CD4-positive, CD25-positive, alpha-beta regulatory T cell (primary cell): ENCODE measurements at regions not wholly inside any gene's neighbourhood (a gene's known extent, or its start where the extent isn't known, plus 50 kb on each side); places are given as distances from the start of the nearest gene placed in this dataset.
"Not testable (repeated sequence)": the region's sequence is repeated elsewhere in the genome, so short reads cannot be mapped to it uniquely, and the experiment has no call there.

Experiments
- ATAC-seq, 2 donors: fragments of 150-1000 bp; cut with Tn5 transposase; one replicate each; pipeline ENCODE4 v1.10.0; 2021; ENCODE audit warnings: low read depth in 2 of 2, moderate number of reproducible peaks in 2 of 2, moderate library complexity in 1 of 2
- DNase-seq, 3 donors: peaks; one replicate each; pipeline versions ENCODE4 v3.0.0 to v3.0.0-alpha.2; 2012 to 2022; ENCODE audit warnings: mixed read lengths in 1 of 3
- H3K27ac ChIP-seq: one replicate; pipeline ENCODE4 v1.7.0; 2013; ENCODE audit warnings: mild to moderate bottlenecking, low read length; ENCODE audit not compliant: insufficient read depth, poor library complexity, severe bottlenecking
- H3K27me3 ChIP-seq: one replicate; pipeline ENCODE4 v1.7.0; 2013; ENCODE audit warnings: low read length; ENCODE audit not compliant: control insufficient read depth, insufficient read depth
- H3K36me3 ChIP-seq: one replicate; pipeline ENCODE4 v1.7.0; 2013; ENCODE audit warnings: mild to moderate bottlenecking, low read length, moderate library complexity; ENCODE audit not compliant: control insufficient read depth, insufficient read depth
- H3K4me1 ChIP-seq: 2 replicates; pipeline ENCODE4 v1.7.0; 2013; ENCODE audit warnings: mild to moderate bottlenecking, low read length; ENCODE audit not compliant: insufficient read depth, control insufficient read depth, poor library complexity, severe bottlenecking
- H3K4me3 ChIP-seq: one replicate; pipeline ENCODE4 v1.7.0; 2013; ENCODE audit warnings: low read depth, mild to moderate bottlenecking, low read length, moderate library complexity
- H3K9me3 ChIP-seq, 2 experiments: 1 replicate in 1 of 2; 2 replicates in 1 of 2; pipeline ENCODE4 v1.7.0; 2013; ENCODE audit warnings: low read length in 2 of 2, mild to moderate bottlenecking in 1 of 2, moderate library complexity in 1 of 2; ENCODE audit not compliant: control insufficient read depth in 2 of 2
- H3K27ac Mint-ChIP-seq, 3 donors: one replicate each; pipeline ENCODE4 v1.8.0; 2020 to 2022; ENCODE audit warnings: mild to moderate bottlenecking in 3 of 3, mixed read lengths in 3 of 3, moderate library complexity in 2 of 3
- H3K27me3 Mint-ChIP-seq: one replicate; pipeline ENCODE4 v1.8.0; 2022; ENCODE audit warnings: mild to moderate bottlenecking, mixed read lengths
- H3K36me3 Mint-ChIP-seq: one replicate; pipeline ENCODE4 v1.8.0; 2020; ENCODE audit warnings: mixed read lengths
- H3K4me1 Mint-ChIP-seq, 4 donors: one replicate each; pipeline ENCODE4 v1.8.0; 2020 to 2022; ENCODE audit warnings: mixed read lengths in 4 of 4, mild to moderate bottlenecking in 1 of 4
- H3K4me3 Mint-ChIP-seq, 4 donors: one replicate each; pipeline ENCODE4 v1.8.0; 2020 to 2022; ENCODE audit warnings: mild to moderate bottlenecking in 4 of 4, mixed read lengths in 4 of 4, moderate library complexity in 3 of 4
- H3K9me3 Mint-ChIP-seq, 7 donors: one replicate each; pipeline ENCODE4 v1.8.0; 2020 to 2022; ENCODE audit warnings: mixed read lengths in 7 of 7, mild to moderate bottlenecking in 3 of 7, moderate library complexity in 2 of 7

DNA sequence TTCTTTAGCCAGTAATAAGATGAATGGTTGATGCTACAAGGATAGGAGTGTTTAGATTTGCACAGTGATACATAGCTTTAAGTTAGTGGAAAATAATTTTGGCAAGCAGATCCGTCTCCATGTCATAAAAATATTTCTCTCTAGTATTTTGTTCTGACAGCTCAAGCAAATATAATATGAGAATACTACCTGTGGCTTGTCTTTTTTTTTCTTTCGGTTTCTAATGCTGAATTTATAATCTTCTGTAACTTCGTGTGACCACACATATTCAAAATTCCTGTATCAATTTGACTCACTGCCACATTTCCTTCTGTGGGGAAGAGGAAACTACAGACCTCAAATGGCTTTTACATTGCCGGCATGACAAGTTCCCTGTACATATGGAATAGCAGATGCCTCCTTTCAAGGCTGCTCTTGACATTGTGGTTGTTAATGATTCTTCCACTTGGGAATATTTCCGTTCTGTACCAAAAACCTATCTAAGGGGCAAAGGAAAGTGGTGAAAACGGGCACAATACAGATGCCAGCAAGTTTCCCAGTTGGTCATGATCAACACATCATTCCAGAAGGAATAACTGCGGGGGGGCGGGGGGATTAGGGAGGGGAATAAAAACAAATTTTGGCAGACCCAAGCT lies 103.6 kb upstream of the CCDC91 start:
- no peaks in the 10 kb centered on the region for H3K36me3 Mint-ChIP-seq
- H3K9me3 Mint-ChIP-seq, result peaks cover 0 to 1% (median 0%) of the 10 kb centered on the region in 7 donors
- DNase-seq, result no peak
- no peak overlapping the region for H3K27ac Mint-ChIP-seq
- Histone ChIP-seq H3K27me3 (no peaks in the 10 kb centered on the region), H3K4me1 (peaks cover 4% of the 10 kb centered on the region), H3K27ac (no peak overlapping the region), H3K9me3 (no peaks in the 10 kb centered on the region), H3K36me3 (no peaks in the 10 kb centered on the region), H3K4me3 (no peak overlapping the region)
- H3K4me1 Mint-ChIP-seq, result peaks cover 0 to 28% (median 10%) of the 10 kb centered on the region in 4 donors
- ATAC-seq, result no peak
- peak overlapping the region in 1 of 4 donors; percentile 27 for H3K4me3 Mint-ChIP-seq
- H3K27me3 Mint-ChIP-seq, result peaks cover 22% of the 10 kb centered on the region

DNA sequence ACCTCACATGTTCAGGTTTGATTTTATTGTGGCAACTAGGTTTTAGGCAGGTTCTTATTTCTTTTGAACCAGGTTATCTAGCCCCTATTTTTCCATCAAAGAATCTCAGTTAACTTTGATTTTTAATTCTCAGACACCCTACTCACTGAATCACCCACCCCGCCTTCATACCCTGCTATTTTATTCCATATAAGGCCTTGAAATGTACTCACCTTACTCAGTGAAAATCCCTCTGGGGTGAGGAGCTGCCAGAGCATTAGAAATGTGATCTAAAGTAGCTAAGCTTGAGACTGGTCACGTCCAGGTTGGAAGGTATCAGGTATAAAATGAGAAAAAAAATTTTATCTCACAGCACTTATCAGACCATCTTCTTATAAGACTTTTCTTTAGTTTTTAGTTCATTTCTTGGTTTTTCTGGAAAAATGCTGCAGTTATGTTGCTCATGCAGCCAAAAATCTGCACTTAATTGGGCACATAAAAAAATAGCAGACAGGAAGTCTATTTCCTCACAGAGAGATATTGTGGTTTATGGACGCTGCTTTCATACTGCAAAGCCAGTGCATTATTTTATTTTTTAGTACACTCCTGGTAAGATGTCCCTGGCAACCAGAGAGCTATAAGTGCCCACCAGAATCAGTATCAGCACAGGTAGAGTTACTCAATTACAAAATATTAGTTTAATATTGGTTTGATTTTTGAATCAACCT lies 101.5 kb upstream of the CCDC91 start:
- Mint-ChIP-seq H3K36me3 (no peaks in the 10 kb centered on the region), H3K9me3 (peaks cover 0 to 1% (median 0%) of the 10 kb centered on the region in 7 donors), H3K27me3 (peaks cover 34% of the 10 kb centered on the region), H3K4me3 (no peak overlapping the region), H3K4me1 (peaks cover 0 to 28% (median 10%) of the 10 kb centered on the region in 4 donors), H3K27ac (no peak overlapping the region)
- no peak for DNase-seq
- Histone ChIP-seq H3K27me3 (no peaks in the 10 kb centered on the region), H3K4me3 (no peak overlapping the region), H3K27ac (no peak overlapping the region), H3K4me1 (peaks cover 4% of the 10 kb centered on the region), H3K36me3 (no peaks in the 10 kb centered on the region), H3K9me3 (no peaks in the 10 kb centered on the region)
- ATAC-seq, result no peak

DNA sequence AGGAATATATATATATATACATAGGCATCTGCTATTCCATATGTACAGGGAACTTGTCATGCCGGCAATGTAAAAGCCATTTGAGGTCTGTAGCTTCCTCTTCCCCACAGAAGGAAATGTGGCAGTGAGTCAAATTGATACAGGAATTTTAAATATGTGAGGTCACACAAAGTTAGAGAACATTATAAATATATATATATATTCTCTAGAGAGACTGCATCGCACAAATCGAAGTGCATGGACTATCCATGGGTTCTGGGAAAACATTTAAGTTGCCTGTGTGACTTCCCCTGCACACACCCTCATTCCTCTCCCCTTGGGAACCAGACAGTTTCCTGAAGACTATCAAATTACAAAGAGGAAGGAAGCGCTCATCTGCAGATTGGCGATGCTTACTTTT lies 100.9 kb upstream of the CCDC91 start:
- no peaks in the 10 kb centered on the region for H3K27me3 ChIP-seq
- no peaks in the 10 kb centered on the region for H3K36me3 ChIP-seq
- Mint-ChIP-seq H3K4me3 (no peak overlapping the region), H3K9me3 (peaks cover 0 to 1% (median 0%) of the 10 kb centered on the region in 7 donors), H3K36me3 (no peaks in the 10 kb centered on the region), H3K4me1 (peaks cover 0 to 28% (median 10%) of the 10 kb centered on the region in 4 donors), H3K27ac (no peak overlapping the region), H3K27me3 (peaks cover 31% of the 10 kb centered on the region)
- H3K4me3 ChIP-seq, result no peak overlapping the region
- H3K9me3 ChIP-seq, result no peaks in the 10 kb centered on the region
- H3K27ac ChIP-seq, result no peak overlapping the region
- peaks cover 4% of the 10 kb centered on the region for H3K4me1 ChIP-seq
- DNase-seq (no peak), ATAC-seq (no peak)

DNA sequence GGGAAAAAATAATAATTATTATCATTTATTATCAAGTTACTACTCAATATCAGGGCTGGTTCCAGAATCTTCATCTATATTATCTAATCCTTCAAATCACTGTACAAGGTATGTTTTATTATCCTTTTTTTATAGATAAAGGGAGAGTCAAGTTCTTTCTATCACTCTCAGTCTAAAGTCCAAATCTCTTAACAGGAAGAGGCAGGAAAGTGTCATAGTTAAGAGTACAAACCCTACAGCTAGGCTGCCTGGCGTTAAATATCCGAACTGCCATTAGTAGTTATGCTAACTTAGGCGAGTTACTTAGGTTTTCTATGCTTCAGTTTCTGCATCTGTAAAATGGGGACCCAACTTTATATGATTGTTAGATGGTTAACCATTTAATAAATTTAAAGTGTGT lies 99.4 kb upstream of the CCDC91 start:
- Mint-ChIP-seq H3K27ac (no peak overlapping the region), H3K4me1 (peaks cover 0 to 23% (median 10%) of the 10 kb centered on the region in 4 donors), H3K27me3 (peaks cover 31% of the 10 kb centered on the region), H3K4me3 (no peak overlapping the region), H3K9me3 (no peaks in the 10 kb centered on the region), H3K36me3 (no peaks in the 10 kb centered on the region)
- H3K27me3 ChIP-seq, result no peaks in the 10 kb centered on the region
- no peak for ATAC-seq
- no peak for DNase-seq
- H3K36me3 ChIP-seq, result no peaks in the 10 kb centered on the region
- H3K4me1 ChIP-seq, result peaks cover 4% of the 10 kb centered on the region
- H3K27ac ChIP-seq, result no peak overlapping the region
- H3K4me3 ChIP-seq, result no peak overlapping the region
- no peaks in the 10 kb centered on the region for H3K9me3 ChIP-seq

DNA sequence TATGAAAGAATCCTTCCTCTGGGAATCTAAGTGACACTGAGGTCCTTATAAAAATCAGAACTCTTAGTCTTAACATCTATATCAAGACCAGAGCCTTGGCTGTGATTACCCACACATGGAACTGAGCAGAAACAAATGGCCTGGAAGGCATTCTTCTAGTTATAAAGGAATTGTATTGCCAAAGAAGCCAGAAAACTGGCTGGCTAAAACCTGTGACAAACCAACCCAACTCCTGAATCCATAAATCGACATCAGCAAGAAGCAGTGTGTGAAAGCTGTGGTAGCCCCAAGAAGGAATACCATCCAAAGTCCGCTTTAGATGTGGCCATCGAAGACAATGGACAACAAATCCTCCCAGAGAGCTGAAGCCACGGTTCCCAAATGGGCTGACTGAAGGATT lies 97.9 kb upstream of the CCDC91 start:
- H3K4me3 ChIP-seq, result no peak overlapping the region
- peaks cover 34% of the 10 kb centered on the region for H3K27me3 Mint-ChIP-seq
- ATAC-seq (no peak), DNase-seq (no peak)
- no peak overlapping the region for H3K4me3 Mint-ChIP-seq
- no peaks in the 10 kb centered on the region for H3K9me3 Mint-ChIP-seq
- no peaks in the 10 kb centered on the region for H3K27me3 ChIP-seq
- no peak overlapping the region for H3K27ac ChIP-seq
- H3K27ac Mint-ChIP-seq, result no peak overlapping the region
- H3K36me3 ChIP-seq, result no peaks in the 10 kb centered on the region
- peaks cover 0 to 12% (median 4%) of the 10 kb centered on the region in 4 donors for H3K4me1 Mint-ChIP-seq
- no peaks in the 10 kb centered on the region for H3K36me3 Mint-ChIP-seq
- no peaks in the 10 kb centered on the region for H3K9me3 ChIP-seq
- peaks cover 4% of the 10 kb centered on the region for H3K4me1 ChIP-seq

DNA sequence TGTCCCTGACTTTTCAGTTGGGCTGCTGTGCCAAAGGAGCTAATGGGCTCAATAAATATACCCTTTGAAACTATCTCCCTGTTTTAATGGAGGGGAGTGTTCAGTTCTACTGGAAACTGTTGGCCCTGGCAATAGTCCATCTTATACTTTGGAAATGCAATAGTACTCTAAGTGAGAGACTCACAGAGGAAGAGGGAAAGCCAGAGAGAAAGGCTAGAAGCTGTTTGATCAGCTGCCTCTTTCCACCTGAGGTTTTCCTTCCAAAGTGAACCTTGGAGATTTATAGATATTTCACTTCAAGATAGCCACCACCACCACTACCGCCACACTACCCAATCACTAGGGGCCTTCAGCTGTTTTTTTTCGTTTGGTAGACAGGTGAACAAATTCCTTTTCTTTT lies 93.6 kb upstream of the CCDC91 start:
- ATAC-seq (no peak), DNase-seq (no peak)
- Histone ChIP-seq H3K9me3 (no peaks in the 10 kb centered on the region), H3K27me3 (no peaks in the 10 kb centered on the region), H3K36me3 (no peaks in the 10 kb centered on the region), H3K4me3 (no peak overlapping the region), H3K4me1 (no peaks in the 10 kb centered on the region), H3K27ac (no peak overlapping the region)
- H3K36me3 Mint-ChIP-seq, result no peaks in the 10 kb centered on the region
- peaks cover 28% of the 10 kb centered on the region for H3K27me3 Mint-ChIP-seq
- no peak overlapping the region for H3K4me3 Mint-ChIP-seq
- H3K9me3 Mint-ChIP-seq, result no peaks in the 10 kb centered on the region
- no peak overlapping the region for H3K27ac Mint-ChIP-seq
- H3K4me1 Mint-ChIP-seq, result no peaks in the 10 kb centered on the region

DNA sequence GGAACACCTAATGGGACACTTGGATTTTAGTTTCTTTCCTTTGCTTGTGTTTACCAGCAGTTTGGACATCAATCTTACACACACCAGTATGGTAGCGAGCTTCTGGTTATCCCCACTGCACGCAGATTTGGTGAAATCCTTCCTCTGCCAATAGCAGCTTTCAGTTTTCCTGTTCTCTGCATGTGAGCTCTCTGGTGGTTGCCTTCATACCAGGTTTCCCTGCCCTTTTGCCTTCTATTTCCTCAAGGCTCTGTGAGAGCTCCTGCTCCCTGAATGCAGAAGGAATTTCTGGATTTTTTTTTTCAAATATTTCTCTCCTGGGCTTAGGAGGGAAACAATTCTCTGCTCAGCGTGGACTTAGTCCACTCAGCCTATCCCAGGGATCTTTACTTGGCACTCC lies 93.0 kb upstream of the CCDC91 start:
- H3K9me3 Mint-ChIP-seq, result no peaks in the 10 kb centered on the region
- no peaks in the 10 kb centered on the region for H3K9me3 ChIP-seq
- H3K4me1 Mint-ChIP-seq, result no peaks in the 10 kb centered on the region
- H3K27ac ChIP-seq, result no peak overlapping the region
- no peak overlapping the region for H3K4me3 ChIP-seq
- H3K4me3 Mint-ChIP-seq, result no peak overlapping the region
- DNase-seq, result no peak
- H3K27me3 ChIP-seq, result no peaks in the 10 kb centered on the region
- ATAC-seq, result no peak
- no peak overlapping the region for H3K27ac Mint-ChIP-seq
- H3K36me3 ChIP-seq, result no peaks in the 10 kb centered on the region
- H3K27me3 Mint-ChIP-seq, result peaks cover 23% of the 10 kb centered on the region
- H3K4me1 ChIP-seq, result no peaks in the 10 kb centered on the region
- no peaks in the 10 kb centered on the region for H3K36me3 Mint-ChIP-seq

DNA sequence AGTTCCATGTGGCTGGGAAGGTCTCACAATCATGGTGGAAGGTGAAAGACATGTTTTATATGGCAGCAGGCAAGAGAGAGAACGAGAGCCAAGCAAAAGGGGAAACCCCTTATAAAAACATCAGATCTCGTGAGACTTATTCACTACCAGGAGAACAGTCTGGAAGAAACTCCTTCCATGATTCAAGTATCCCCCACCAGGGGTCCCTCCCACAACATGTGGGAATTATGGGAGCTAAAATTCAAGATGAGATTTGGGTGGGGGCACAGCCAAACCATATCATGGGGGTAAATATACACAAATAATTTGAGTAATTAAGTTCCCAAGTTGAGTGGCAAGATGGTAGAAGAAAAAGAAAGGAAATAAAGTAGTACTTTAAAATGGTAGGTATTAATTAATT lies 91.0 kb upstream of the CCDC91 start:
- H3K36me3 ChIP-seq, H3K9me3 ChIP-seq, ATAC-seq, H3K27me3 Mint-ChIP-seq, H3K27me3 ChIP-seq, H3K4me3 ChIP-seq, H3K4me3 Mint-ChIP-seq, H3K4me1 ChIP-seq, H3K27ac Mint-ChIP-seq, DNase-seq, H3K36me3 Mint-ChIP-seq, H3K4me1 Mint-ChIP-seq, H3K9me3 Mint-ChIP-seq, H3K27ac ChIP-seq: not testable (repeated sequence)
